Activated naive CD4-positive, alpha-beta T cell treated with anti-CD3 and anti-CD28 coated beads, Interleukin-2, amount 10 ng/mL, durations not matched to agents 7 days and 5 days (primary cell): ENCODE measurements at regions not wholly inside any gene's neighbourhood (a gene's known extent, or its start where the extent isn't known, plus 50 kb on each side); places are given as distances from the start of the nearest gene placed in this dataset.

Experiments used
- CTCF ChIA-PET: fragments of 350-600 bp; sonication (Branson Sonifier 250); formaldehyde crosslinking; loops from one replicate; lab custom pipeline; 2021; ENCODE audit warnings: antibody characterized with exemption; lab: Charles Lee
- DNase-seq: peaks from one replicate; pipeline ENCODE4 v3.0.0-alpha.2; 2020
- H3K27ac Mint-ChIP-seq: one replicate; pipeline ENCODE4 v1.8.0; 2021; ENCODE audit warnings: mild to moderate bottlenecking, moderate library complexity, mixed read lengths
- H3K27me3 Mint-ChIP-seq: one replicate; pipeline ENCODE4 v1.8.0; 2021; ENCODE audit warnings: mild to moderate bottlenecking, mixed read lengths
- H3K36me3 Mint-ChIP-seq: one replicate; pipeline ENCODE4 v1.8.0; 2021; ENCODE audit warnings: mixed read lengths
- H3K4me1 Mint-ChIP-seq: one replicate; pipeline ENCODE4 v1.8.0; 2021; ENCODE audit warnings: mixed read lengths
- H3K4me3 Mint-ChIP-seq: one replicate; pipeline ENCODE4 v1.8.0; 2021; ENCODE audit warnings: mild to moderate bottlenecking, moderate library complexity, mixed read lengths
- H3K9me3 Mint-ChIP-seq: one replicate; pipeline ENCODE4 v1.8.0; 2021; ENCODE audit warnings: mixed read lengths

DNA sequence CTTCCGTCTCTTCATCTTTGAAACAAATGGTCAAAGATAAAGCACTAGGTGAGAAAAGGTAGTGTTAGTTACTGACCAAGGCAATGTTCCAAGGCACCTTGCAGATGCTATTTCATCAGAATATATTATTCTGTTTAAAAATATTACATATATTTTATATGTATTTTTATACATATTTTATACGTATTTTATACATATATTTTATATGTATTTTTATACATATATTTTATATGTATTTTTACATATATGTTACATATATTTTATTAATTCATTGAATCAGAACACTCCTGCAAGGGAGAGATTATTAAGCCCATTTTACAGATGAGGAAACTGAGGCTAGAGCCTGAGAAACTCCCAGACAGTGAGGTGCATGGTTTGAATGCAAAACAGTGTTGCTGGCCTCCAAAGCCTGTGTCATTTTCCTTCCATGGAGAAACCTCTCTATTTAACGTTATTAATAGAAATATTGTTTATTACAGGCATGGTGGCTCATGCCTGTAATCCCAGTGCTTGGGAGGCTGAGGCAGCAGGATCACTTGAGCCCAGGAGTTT lies 120.6 kb upstream of the CD82 start:
- peaks cover 4% of the 10 kb centered on the region for H3K9me3 Mint-ChIP-seq
- H3K4me3 Mint-ChIP-seq = no peak overlapping the region
- CTCF ChIA-PET = no interaction called here
- DNase-seq = no peak
- no peak overlapping the region for H3K27ac Mint-ChIP-seq
- H3K27me3 Mint-ChIP-seq = peaks cover 20% of the 10 kb centered on the region
- H3K4me1 Mint-ChIP-seq = no peaks in the 10 kb centered on the region
- no peaks in the 10 kb centered on the region for H3K36me3 Mint-ChIP-seq

DNA sequence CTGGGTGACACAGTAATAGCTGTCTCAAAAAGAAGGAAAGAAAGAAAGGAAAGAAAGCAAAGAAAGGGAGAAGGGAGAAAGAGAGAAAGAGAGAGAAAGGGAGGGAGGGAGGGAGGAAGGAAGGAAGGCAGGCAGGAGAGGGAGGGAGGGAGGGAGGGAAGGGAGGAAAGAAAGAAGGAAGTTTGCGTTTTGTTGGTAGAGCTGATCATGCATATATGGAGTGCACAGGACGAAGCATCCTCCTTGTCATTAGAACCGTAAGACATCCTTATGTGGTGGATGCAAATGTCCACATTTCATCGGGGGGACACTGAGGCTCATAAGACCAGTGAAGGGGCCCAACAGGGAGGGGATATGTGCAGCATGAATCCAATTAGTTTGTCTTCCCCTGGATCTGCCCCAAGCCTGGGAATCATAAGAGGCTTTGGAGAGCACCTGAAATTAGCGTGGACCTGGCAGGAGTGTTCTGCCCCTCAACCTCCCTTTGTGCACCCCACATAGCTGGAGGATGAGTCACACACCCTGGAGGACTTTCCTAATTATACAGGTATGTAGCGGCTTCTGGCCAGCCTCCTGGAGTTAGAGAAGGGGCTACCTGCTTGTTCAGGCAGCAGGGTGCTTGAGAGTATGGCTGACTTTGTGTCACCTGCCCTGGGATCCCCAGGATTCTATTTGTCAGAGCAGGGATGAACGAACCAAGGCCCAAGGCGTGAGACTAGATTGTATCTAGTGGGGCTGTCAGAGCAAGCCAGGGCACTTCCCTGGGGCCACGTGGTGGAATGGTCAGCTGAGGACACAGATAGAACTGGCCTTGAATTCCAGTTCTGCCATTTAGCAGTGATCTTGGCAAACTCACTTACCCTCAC lies 119.7 kb upstream of the CD82 start:
- CTCF ChIA-PET = no interaction called here
- Mint-ChIP-seq H3K36me3 (no peaks in the 10 kb centered on the region), H3K27me3 (peaks cover 13% of the 10 kb centered on the region), H3K27ac (no peak overlapping the region), H3K4me3 (no peak overlapping the region), H3K9me3 (peaks cover 4% of the 10 kb centered on the region), H3K4me1 (no peaks in the 10 kb centered on the region)
- no peak for DNase-seq

- DNase-seq = no peak
- peaks cover 4% of the 10 kb centered on the region for H3K9me3 Mint-ChIP-seq
- no peak overlapping the region for H3K4me3 Mint-ChIP-seq
- H3K36me3 Mint-ChIP-seq = no peaks in the 10 kb centered on the region
- H3K4me1 Mint-ChIP-seq = no peaks in the 10 kb centered on the region
- no peak overlapping the region for H3K27ac Mint-ChIP-seq
- CTCF ChIA-PET = no interaction called here
- H3K27me3 Mint-ChIP-seq = peaks cover 13% of the 10 kb centered on the region
Measured at GRCh38 chr11:44446366-44446762, 119.1 kb upstream of the CD82 start.

GRCh38 chr11:44446996-44447771 lies 118.3 kb upstream of the CD82 start:
- H3K9me3 Mint-ChIP-seq = peaks cover 4% of the 10 kb centered on the region
- H3K4me3 Mint-ChIP-seq = no peak overlapping the region
- H3K27ac Mint-ChIP-seq = no peak overlapping the region
- DNase-seq = no peak
- CTCF ChIA-PET = no interaction called here
- H3K27me3 Mint-ChIP-seq = peaks cover 13% of the 10 kb centered on the region
- no peaks in the 10 kb centered on the region for H3K4me1 Mint-ChIP-seq
- no peaks in the 10 kb centered on the region for H3K36me3 Mint-ChIP-seq

DNA sequence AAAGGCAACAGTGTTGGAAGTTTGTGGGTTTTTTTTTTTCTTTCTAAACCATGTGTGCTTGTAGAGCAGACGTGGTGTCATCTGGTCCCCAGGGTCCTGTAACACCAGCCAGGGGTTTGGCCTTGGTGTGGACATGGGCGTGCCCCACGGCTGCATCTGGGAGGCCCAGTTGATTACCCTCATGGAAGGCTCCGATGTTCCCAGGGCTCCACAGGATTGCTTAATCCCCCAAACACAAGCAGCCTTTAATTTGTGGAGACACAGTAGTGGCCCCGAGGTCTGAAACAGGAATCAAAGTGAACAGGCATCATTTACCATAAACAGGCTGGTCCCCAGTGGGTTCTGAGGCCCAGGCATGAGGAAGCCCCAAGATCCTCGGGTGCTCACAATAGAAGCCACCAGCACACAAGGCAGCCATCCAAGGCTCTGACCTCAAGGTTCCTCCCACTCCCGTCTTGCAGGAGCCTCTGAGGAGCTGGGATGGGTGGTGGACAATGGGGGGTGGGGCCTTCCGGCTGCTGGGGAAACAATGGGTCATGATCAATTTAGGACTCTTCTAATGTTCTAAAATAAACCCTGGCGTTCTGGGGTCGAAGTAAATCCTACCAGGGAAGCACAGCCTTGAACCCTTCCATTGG lies 115.0 kb upstream of the CD82 start:
- DNase-seq = no peak
- H3K9me3 Mint-ChIP-seq = no peaks in the 10 kb centered on the region
- no peak overlapping the region for H3K27ac Mint-ChIP-seq
- H3K4me3 Mint-ChIP-seq = no peak overlapping the region
- no peaks in the 10 kb centered on the region for H3K4me1 Mint-ChIP-seq
- H3K36me3 Mint-ChIP-seq = no peaks in the 10 kb centered on the region
- CTCF ChIA-PET = no interaction called here
- H3K27me3 Mint-ChIP-seq = peaks cover 7% of the 10 kb centered on the region

DNA sequence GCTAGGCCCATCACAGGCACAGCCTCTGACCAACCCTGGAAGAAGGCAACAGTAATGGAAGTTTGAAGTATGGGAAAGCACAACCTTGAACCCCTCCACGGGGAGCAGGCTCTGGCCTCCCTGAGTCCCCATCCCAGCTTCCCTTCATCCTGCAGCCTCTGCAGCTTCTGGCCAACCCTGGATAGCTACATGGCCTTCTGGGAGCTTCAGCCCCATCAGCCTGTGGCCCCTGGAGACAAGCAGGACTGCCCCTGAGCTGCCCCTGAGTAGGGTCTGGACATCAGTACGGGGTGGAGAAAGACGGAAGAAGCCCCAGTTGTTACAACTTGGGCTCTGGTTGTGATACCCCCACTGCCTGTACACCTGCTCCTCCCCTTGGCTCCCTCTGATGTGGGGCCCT lies 113.8 kb upstream of the CD82 start:
- Mint-ChIP-seq H3K27me3 (peaks cover 3% of the 10 kb centered on the region), H3K4me3 (no peak overlapping the region), H3K36me3 (no peaks in the 10 kb centered on the region), H3K9me3 (no peaks in the 10 kb centered on the region), H3K27ac (no peak overlapping the region), H3K4me1 (no peaks in the 10 kb centered on the region)
- no peak for DNase-seq
- CTCF ChIA-PET = no interaction called here

GRCh38 chr11:44452827-44453572 lies 112.5 kb upstream of the CD82 start:
- Mint-ChIP-seq H3K9me3 (no peaks in the 10 kb centered on the region), H3K4me1 (no peaks in the 10 kb centered on the region), H3K4me3 (no peak overlapping the region), H3K27me3 (peaks cover 4% of the 10 kb centered on the region), H3K27ac (no peak overlapping the region), H3K36me3 (no peaks in the 10 kb centered on the region)
- no peak for DNase-seq
- CTCF ChIA-PET = no interaction called here

GRCh38 chr11:44453871-44454270 lies 111.6 kb upstream of the CD82 start:
- Mint-ChIP-seq H3K27ac (no peak overlapping the region), H3K4me3 (no peak overlapping the region), H3K9me3 (no peaks in the 10 kb centered on the region), H3K4me1 (no peaks in the 10 kb centered on the region), H3K27me3 (peaks cover 11% of the 10 kb centered on the region), H3K36me3 (no peaks in the 10 kb centered on the region)
- CTCF ChIA-PET = no interaction called here
- no peak for DNase-seq

- CTCF ChIA-PET = no interaction called here
- Mint-ChIP-seq H3K27me3 (peaks cover 15% of the 10 kb centered on the region), H3K4me1 (no peaks in the 10 kb centered on the region)
Measured at GRCh38 chr11:44454666-44455065, 110.8 kb upstream of the CD82 start.

DNA sequence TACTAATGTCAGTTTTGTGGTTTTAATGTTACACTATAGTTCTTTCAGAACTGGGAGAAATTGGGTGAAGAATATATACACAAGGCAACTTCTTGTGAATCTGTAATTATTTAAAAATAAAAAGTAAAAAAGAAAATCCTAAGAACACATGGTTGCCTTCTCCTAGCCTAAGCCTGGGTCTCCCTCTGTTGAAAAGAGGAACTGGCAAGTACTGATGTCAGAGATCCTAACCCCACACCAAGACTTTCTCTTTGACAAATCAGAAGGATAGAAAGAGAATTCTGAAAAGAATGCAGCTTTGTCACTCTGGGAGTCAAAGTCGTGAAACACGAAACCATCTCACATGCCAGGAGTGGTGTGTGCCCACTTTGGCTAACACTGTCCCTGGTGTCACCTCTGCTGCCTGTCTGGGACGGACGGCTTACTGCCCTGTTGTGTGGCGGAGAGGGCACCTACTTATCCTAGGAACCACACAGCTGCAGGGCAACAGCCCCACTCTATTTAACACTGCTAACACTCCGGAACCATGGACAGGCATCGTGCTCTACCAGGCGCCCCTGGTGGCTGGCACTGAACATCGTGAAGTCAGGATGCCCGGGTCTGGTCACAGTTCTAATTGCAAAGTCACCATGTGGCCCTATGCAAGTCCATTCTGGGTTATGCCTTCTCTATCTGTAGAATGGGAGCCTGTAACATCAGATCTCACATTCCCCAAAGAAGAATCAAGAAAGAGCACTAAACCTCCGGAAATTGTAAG lies 108.7 kb upstream of the CD82 start:
- CTCF ChIA-PET = no interaction called here
- Mint-ChIP-seq H3K4me1 (no peaks in the 10 kb centered on the region), H3K27ac (no peak overlapping the region), H3K4me3 (no peak overlapping the region), H3K36me3 (no peaks in the 10 kb centered on the region), H3K27me3 (peaks cover 17% of the 10 kb centered on the region), H3K9me3 (no peaks in the 10 kb centered on the region)
- DNase-seq = no peak

More at GRCh38 chr11:44454666-44455065, 110.8 kb upstream of the CD82 start:
- no peak overlapping the region for H3K27ac Mint-ChIP-seq
- H3K36me3 Mint-ChIP-seq = no peaks in the 10 kb centered on the region
- DNase-seq = no peak
- H3K9me3 Mint-ChIP-seq = no peaks in the 10 kb centered on the region
- H3K4me3 Mint-ChIP-seq = no peak overlapping the region

DNA sequence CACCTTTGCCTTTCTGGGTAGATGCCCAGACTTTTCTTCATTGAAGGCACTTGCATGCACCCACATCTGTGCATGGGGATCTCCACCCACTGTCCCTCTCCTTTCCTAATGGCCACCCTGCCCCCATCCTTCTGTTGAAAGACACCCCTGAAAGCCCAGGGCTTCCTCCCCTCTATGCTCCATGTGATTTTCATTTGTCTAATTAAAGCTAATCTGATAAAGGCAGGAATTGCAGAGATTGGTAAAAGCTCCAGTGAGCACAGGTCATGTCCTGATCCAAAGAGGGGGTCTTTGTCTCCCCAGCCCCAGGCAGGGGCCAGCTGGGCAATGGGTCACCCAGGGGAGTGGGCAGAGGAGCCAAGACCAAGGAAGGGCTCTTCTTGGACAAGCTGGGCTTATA lies 107.6 kb upstream of the CD82 start:
- H3K36me3 Mint-ChIP-seq = no peaks in the 10 kb centered on the region
- no peaks in the 10 kb centered on the region for H3K4me1 Mint-ChIP-seq
- H3K4me3 Mint-ChIP-seq = no peak overlapping the region
- no peaks in the 10 kb centered on the region for H3K9me3 Mint-ChIP-seq
- no peak overlapping the region for H3K27ac Mint-ChIP-seq
- CTCF ChIA-PET = no interaction called here
- peaks cover 23% of the 10 kb centered on the region for H3K27me3 Mint-ChIP-seq
- no peak for DNase-seq

DNA sequence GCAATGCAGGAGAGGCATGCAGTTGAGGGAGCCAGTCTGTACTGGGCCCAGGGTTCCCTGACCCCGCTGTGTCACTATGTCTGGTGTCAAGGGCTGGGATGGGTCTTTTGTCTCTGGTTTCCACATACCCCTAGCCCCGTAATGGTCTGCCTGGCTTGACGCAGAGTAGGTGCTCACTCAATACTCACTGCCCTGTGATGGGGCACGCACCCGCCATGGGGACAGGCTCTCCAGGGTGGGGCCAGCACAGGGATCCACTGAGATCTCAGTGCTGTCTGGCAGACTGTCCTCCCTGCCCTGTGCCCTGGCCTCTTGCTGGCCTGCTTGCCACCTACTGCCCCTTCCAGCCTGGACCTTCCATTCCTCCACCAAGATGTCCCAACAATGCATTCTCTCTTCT lies 101.7 kb upstream of the CD82 start:
- no peaks in the 10 kb centered on the region for H3K4me1 Mint-ChIP-seq
- CTCF ChIA-PET = no interaction called here
- no peak for DNase-seq
- no peak overlapping the region for H3K27ac Mint-ChIP-seq
- H3K27me3 Mint-ChIP-seq = peaks cover 37% of the 10 kb centered on the region
- no peak overlapping the region for H3K4me3 Mint-ChIP-seq
- no peaks in the 10 kb centered on the region for H3K36me3 Mint-ChIP-seq
- peaks cover 13% of the 10 kb centered on the region for H3K9me3 Mint-ChIP-seq

DNA sequence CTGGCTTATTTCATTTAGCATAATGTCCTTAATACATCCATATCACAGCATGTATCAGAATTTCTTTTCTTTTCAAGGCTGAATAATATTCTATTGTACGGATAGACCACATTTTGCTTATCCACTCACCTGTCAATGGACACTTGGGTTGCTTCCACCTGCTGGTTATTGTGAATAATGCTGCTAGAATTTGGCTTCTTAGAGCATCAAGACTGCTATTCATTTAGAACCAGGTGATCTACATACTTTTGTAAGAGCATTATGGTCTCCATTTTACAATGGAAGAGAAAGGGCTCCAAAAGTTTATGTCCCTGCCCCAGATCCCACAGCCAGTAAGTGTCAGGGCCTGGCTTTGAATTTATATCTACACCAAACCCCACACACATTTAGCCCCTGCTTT lies 100.7 kb upstream of the CD82 start:
- CTCF ChIA-PET = no interaction called here
- H3K27me3 Mint-ChIP-seq = peaks cover 34% of the 10 kb centered on the region

More for the DNA sequence above, 100.7 kb upstream of the CD82 start:
- peaks cover 13% of the 10 kb centered on the region for H3K9me3 Mint-ChIP-seq
- no peaks in the 10 kb centered on the region for H3K36me3 Mint-ChIP-seq
- no peaks in the 10 kb centered on the region for H3K4me1 Mint-ChIP-seq
- no peak overlapping the region for H3K27ac Mint-ChIP-seq
- no peak overlapping the region for H3K4me3 Mint-ChIP-seq
- DNase-seq = no peak
